Endodermal cell (in vitro differentiated cells): ENCODE measurements at regions not wholly inside any gene's neighbourhood (a gene's known extent, or its start where the extent isn't known, plus 50 kb on each side); places are given as distances from the start of the nearest gene placed in this dataset.

Experiments
- DNase-seq: peaks from one replicate; pipeline ENCODE4 v3.0.0-alpha.2; 2017
- H3K27ac ChIP-seq: 2 replicates; pipeline ENCODE4 v1.5.1; 2013; ENCODE audit warnings: mild to moderate bottlenecking, low read depth, low read length, moderate library complexity
- H3K27me3 ChIP-seq: 2 replicates; pipeline ENCODE4 v1.6.1; 2013; ENCODE audit warnings: mild to moderate bottlenecking, low read length, moderate library complexity; ENCODE audit not compliant: insufficient read depth, control insufficient read depth, poor library complexity, severe bottlenecking
- H3K36me3 ChIP-seq: 2 replicates; pipeline ENCODE4 v1.7.0; 2013; ENCODE audit warnings: mild to moderate bottlenecking, low read length, moderate library complexity; ENCODE audit not compliant: control insufficient read depth, insufficient read depth
- H3K4me1 ChIP-seq: one replicate; pipeline ENCODE4 v1.7.0; 2013; ENCODE audit warnings: low read length; ENCODE audit not compliant: control insufficient read depth, insufficient read depth
- H3K4me3 ChIP-seq: 2 replicates; pipeline ENCODE4 v1.5.1; 2013; ENCODE audit warnings: mild to moderate bottlenecking, low read length, moderate library complexity
- H3K9ac ChIP-seq: 2 replicates; pipeline ENCODE4 v1.6.1; 2013; ENCODE audit warnings: mild to moderate bottlenecking, low read length, moderate library complexity; ENCODE audit not compliant: poor library complexity, severe bottlenecking; ENCODE audit errors: extremely low read depth
- H3K9me3 ChIP-seq: 2 replicates; pipeline ENCODE4 v1.6.1; 2013; ENCODE audit warnings: mild to moderate bottlenecking, low read length, moderate library complexity; ENCODE audit not compliant: control insufficient read depth
- H3K27ac Mint-ChIP-seq: 2 replicates; pipeline ENCODE4 v1.8.0; 2020; ENCODE audit warnings: mixed read lengths
- H3K27me3 Mint-ChIP-seq: 2 replicates; pipeline ENCODE4 v1.8.0; 2021; ENCODE audit warnings: mild to moderate bottlenecking, mixed read lengths; ENCODE audit not compliant: insufficient read depth
- H3K36me3 Mint-ChIP-seq: 2 replicates; pipeline ENCODE4 v1.8.0; 2020; ENCODE audit warnings: low read depth, mixed read lengths
- H3K4me1 Mint-ChIP-seq: 2 replicates; pipeline ENCODE4 v1.8.0; 2020; ENCODE audit warnings: mixed read lengths
- H3K4me3 Mint-ChIP-seq: 2 replicates; pipeline ENCODE4 v1.8.0; 2020; ENCODE audit warnings: mild to moderate bottlenecking, moderate library complexity, mixed read lengths
- H3K9me3 Mint-ChIP-seq: 2 replicates; pipeline ENCODE4 v1.8.0; 2020; ENCODE audit warnings: mild to moderate bottlenecking, mixed read lengths
- CTCF ChIP-seq: fragments of 200-600 bp; sonication (generic); conservative IDR thresholded peaks from 2 replicates; pipeline ENCODE4 v1.5.0; 2021; ENCODE audit warnings: antibody characterized with exemption, mild to moderate bottlenecking
- WGBS, 2 experiments: methylation state at CpG; one replicate each; pipeline versions ENCODE4 v1.1.5 to v1.1.7; 2013; ENCODE audit warnings: missing lambda C conversion rate in 2 of 2, mixed read lengths in 1 of 2; ENCODE audit not compliant: insufficient coverage in 1 of 2, insufficient read length in 1 of 2; 5-methylcytosine and 5-hydroxymethylcytosine counted together

GRCh38 chr2:147550995-147551731 lies 293.7 kb upstream of the ACVR2A start:
- no peak overlapping the region for H3K4me3 Mint-ChIP-seq
- H3K27ac Mint-ChIP-seq, result no peak overlapping the region
- no peak overlapping the region for H3K4me3 ChIP-seq
- no peaks in the 10 kb centered on the region for H3K36me3 ChIP-seq
- no peaks in the 10 kb centered on the region for H3K4me1 ChIP-seq
- WGBS, 2 experiments, result 91% methylated on average over 2 of the region's 5 CpGs; no CpG with 5 or more reads in 1 of the 2 experiments
- no peaks in the 10 kb centered on the region for H3K9me3 ChIP-seq
- no peak overlapping the region for H3K9ac ChIP-seq
- H3K36me3 Mint-ChIP-seq, result no peaks in the 10 kb centered on the region
- no peak for TF ChIP-seq CTCF
- no peaks in the 10 kb centered on the region for H3K27me3 Mint-ChIP-seq
- DNase-seq, result no peak
- H3K27me3 ChIP-seq, result no peaks in the 10 kb centered on the region
- no peak overlapping the region for H3K27ac ChIP-seq
- H3K4me1 Mint-ChIP-seq, result peaks cover 10% of the 10 kb centered on the region
- no peaks in the 10 kb centered on the region for H3K9me3 Mint-ChIP-seq

- no peaks in the 10 kb centered on the region for H3K27me3 Mint-ChIP-seq
- H3K36me3 Mint-ChIP-seq, result no peaks in the 10 kb centered on the region
- TF ChIP-seq CTCF, result no peak
These were observed 295.8 kb upstream of the ACVR2A start for GRCh38 chr2:147549054-147549453.

GRCh38 chr2:147548451-147548850 lies 296.4 kb upstream of the ACVR2A start:
- TF ChIP-seq CTCF, result no peak
- Histone ChIP-seq H3K9me3 (no peaks in the 10 kb centered on the region), H3K9ac (no peak overlapping the region), H3K4me3 (no peak overlapping the region), H3K4me1 (no peaks in the 10 kb centered on the region), H3K27ac (no peak overlapping the region), H3K27me3 (no peaks in the 10 kb centered on the region), H3K36me3 (no peaks in the 10 kb centered on the region)
- Mint-ChIP-seq H3K27ac (no peak overlapping the region), H3K4me1 (peaks cover 10% of the 10 kb centered on the region), H3K4me3 (no peak overlapping the region), H3K9me3 (no peaks in the 10 kb centered on the region), H3K36me3 (no peaks in the 10 kb centered on the region), H3K27me3 (no peaks in the 10 kb centered on the region)
- no peak for DNase-seq
- WGBS, 2 experiments, result 100% methylated on average over 1 of the region's 1 CpG; no CpG with 5 or more reads in 1 of the 2 experiments

More at GRCh38 chr2:147549054-147549453, 295.8 kb upstream of the ACVR2A start:
- Mint-ChIP-seq H3K9me3 (no peaks in the 10 kb centered on the region), H3K27ac (no peak overlapping the region), H3K4me1 (peaks cover 10% of the 10 kb centered on the region), H3K4me3 (no peak overlapping the region)
- no peaks in the 10 kb centered on the region for H3K36me3 ChIP-seq
- H3K27ac ChIP-seq, result no peak overlapping the region
- H3K4me3 ChIP-seq, result no peak overlapping the region
- H3K9me3 ChIP-seq, result no peaks in the 10 kb centered on the region
- DNase-seq, result no peak
- no peaks in the 10 kb centered on the region for H3K27me3 ChIP-seq
- H3K9ac ChIP-seq, result no peak overlapping the region
- no peaks in the 10 kb centered on the region for H3K4me1 ChIP-seq
